ENCODE measurements at regions not wholly inside any gene's neighbourhood (a gene's known extent, or its start where the extent isn't known, plus 50 kb on each side); places are given as distances from the start of the nearest gene placed in this dataset.

DNA sequence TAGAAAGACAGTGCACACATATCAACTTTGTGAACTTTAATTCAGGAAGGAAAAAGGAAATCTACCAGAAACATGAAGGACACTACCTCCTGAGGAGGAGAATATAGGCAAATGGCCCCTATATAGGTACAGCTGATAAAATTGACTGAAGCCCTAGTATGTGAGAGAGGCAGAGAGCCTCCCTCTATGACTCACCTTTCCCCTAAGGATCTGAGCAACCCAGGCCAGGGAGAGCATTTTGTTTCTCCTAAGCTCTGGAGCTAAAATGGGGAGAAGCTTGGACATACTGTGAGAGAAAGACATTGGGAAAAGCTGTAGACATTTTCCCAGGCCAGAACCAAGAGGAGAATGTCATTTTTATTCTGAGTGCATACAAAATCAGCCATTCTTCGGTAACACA lies 303.5 kb downstream of the AHR start:
- TF ChIP-seq, protein P1, sequence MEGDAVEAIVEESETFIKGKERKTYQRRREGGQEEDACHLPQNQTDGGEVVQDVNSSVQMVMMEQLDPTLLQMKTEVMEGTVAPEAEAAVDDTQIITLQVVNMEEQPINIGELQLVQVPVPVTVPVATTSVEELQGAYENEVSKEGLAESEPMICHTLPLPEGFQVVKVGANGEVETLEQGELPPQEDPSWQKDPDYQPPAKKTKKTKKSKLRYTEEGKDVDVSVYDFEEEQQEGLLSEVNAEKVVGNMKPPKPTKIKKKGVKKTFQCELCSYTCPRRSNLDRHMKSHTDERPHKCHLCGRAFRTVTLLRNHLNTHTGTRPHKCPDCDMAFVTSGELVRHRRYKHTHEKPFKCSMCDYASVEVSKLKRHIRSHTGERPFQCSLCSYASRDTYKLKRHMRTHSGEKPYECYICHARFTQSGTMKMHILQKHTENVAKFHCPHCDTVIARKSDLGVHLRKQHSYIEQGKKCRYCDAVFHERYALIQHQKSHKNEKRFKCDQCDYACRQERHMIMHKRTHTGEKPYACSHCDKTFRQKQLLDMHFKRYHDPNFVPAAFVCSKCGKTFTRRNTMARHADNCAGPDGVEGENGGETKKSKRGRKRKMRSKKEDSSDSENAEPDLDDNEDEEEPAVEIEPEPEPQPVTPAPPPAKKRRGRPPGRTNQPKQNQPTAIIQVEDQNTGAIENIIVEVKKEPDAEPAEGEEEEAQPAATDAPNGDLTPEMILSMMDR (IDR thresholded peaks at IDR 0.05; ENCODE audit: low read depth, low read length), result no peak
- no peak for DNase-seq (ENCODE audit: extremely low read depth, low read depth)

DNA sequence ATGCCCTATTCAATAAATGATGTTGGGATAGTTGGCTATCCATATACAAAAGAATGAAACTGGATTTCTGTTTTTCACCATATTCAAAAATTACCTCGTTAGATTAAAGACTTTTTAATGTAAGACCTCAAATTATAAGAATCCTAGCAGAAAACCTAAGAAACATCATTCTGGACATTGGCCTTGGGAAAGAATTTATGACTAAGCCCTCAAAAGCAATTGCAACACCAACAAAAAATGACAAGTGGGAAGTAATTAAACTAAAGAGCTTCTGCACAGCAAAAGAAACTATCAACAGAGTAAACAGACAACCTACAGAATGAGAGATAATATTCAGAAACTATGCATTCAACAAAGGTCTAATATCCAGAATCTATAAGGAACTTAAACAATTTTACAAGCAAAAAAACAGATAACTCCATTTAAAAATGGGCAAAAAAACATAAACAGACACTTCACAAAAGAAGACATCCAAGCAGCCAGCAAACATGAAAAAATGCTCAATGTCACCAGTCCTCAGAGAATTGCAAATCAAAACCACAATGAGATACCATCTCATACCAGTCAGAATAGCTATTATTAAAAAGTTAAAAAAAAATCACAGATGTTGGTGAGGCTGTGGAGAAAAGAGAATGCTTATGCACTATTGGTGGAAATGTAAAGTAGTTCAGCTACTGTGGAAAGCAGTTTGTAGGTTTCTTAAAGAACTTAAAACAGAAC lies 309.8 kb downstream of the AHR start:
- no peak for DNase-seq (ENCODE audit: extremely low read depth, low read depth)
- TF ChIP-seq, protein P1 (IDR thresholded peaks at IDR 0.05; ENCODE audit: low read depth, low read length), result no peak

GRCh38 chr7:17611611-17612010 lies 313.2 kb downstream of the AHR start:
- TF ChIP-seq, protein P1 (IDR thresholded peaks at IDR 0.05; ENCODE audit: low read depth, low read length), result no peak
- DNase-seq (ENCODE audit: extremely low read depth, low read depth), result no peak

DNA sequence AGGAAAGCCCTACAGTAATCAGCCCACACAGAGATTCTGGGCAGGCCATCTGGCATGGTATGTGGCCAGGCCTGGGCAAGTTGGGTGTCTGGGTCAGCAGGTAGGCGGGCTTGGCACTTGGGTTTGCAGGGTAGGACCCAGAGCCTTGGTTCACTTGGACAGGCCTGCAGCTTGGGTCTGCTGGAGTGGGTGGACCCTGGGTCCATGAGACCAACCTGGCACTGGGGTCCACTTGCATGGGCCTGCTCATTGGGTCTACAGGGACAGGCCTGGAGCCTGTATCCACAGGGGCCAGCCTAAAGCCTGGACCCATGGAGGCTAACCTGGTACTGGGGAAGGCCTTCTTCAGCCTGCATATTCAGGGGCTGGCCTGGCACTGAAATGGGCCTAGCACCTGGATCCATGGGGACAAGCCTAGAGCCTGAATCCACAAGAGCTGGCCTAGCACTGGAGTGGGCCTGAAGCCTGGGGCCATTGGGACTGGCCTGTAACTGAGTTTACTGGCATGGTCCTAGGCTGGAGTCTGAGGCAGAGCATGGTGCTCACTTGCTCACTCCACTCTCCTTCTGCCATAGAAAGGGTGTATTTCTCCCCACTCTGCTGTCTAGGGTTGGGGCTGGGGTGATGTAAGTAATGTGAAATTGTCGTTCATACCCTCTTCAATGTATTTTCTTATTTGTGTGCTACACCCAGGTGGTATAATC lies 315.0 kb downstream of the AHR start:
- TF ChIP-seq, protein P1 (IDR thresholded peaks at IDR 0.05; ENCODE audit: low read depth, low read length), result no peak
- no peak for DNase-seq (ENCODE audit: extremely low read depth, low read depth)

DNA sequence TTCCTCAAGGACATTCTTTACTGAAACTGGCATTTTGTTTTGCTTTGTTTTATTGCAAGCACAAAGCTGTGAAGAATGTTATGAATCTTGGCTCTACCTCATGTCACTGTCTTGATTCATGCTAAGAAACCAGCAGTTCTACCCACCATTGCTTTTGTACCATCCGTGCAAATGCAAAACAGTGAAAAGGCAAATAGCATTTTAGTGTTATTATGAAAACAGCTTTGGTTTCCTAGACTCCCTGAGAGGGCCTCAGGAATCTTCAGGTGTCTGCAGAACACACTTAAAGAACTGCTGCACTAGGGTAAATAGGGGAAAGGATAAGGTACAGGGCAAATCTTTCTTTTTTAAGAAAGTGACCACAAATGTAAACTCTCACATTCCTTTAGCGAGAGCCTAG lies 318.9 kb downstream of the AHR start:
- TF ChIP-seq, protein P1 (IDR thresholded peaks at IDR 0.05; ENCODE audit: low read depth, low read length), result no peak
- DNase-seq (ENCODE audit: extremely low read depth, low read depth), result no peak

GRCh38 chr7:17617857-17618651 lies 319.6 kb downstream of the AHR start:
- TF ChIP-seq, protein P1 (IDR thresholded peaks at IDR 0.05; ENCODE audit: low read depth, low read length), result no peak

DNA sequence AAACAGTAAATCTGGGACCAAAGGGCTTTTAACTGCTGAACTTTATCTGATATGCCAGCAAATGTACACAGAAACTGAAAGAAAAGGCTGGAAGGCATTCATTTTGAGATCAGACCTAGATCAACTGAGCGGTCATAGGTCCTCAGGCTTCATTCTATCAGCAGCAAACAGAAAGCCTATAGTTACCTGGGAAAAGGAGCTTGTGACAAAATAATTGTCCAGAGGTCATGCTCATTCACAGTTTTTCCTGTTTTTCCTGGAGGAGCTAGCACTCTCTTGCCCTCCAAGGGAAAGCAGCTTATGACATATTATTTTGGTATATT lies 320.2 kb downstream of the AHR start:
- TF ChIP-seq, protein P1 (IDR thresholded peaks at IDR 0.05; ENCODE audit: low read depth, low read length), result no peak
- DNase-seq (ENCODE audit: extremely low read depth, low read depth), result no peak

More at GRCh38 chr7:17617857-17618651, 319.6 kb downstream of the AHR start:
- DNase-seq (ENCODE audit: extremely low read depth, low read depth), result no peak
